Smooth muscle cell (in vitro differentiated cells): ENCODE measurements at regions not wholly inside any gene's neighbourhood (a gene's known extent, or its start where the extent isn't known, plus 50 kb on each side); places are given as distances from the start of the nearest gene placed in this dataset.

Source experiments
- DNase-seq: peaks from one replicate; lab custom pipeline; 2025; ENCODE audit not compliant: unreplicated experiment; lab: John Stamatoyannopoulos, UW
- H2AFZ ChIP-seq: fragments of 200-600 bp; sonication (generic); 2 replicates; pipeline ENCODE4 v1.6.0; 2016; ENCODE audit warnings: antibody characterized with exemption, low read depth, mild to moderate bottlenecking
- H3F3A ChIP-seq: fragments of 200-600 bp; sonication (generic); 2 replicates; pipeline ENCODE4 v1.6.0; 2017; ENCODE audit warnings: antibody characterized with exemption, low read depth
- H3K27ac ChIP-seq: fragments of 200-600 bp; sonication (generic); 2 replicates; pipeline ENCODE4 v1.5.1; 2016; ENCODE audit warnings: low read depth, mild to moderate bottlenecking
- H3K27me3 ChIP-seq: fragments of 200-600 bp; sonication (generic); 2 replicates; pipeline ENCODE4 v1.6.1; 2016; ENCODE audit warnings: low read depth, mild to moderate bottlenecking
- H3K36me3 ChIP-seq: fragments of 200-600 bp; sonication (generic); 2 replicates; pipeline ENCODE4 v1.5.1; 2016; ENCODE audit warnings: low read depth
- H3K4me1 ChIP-seq: fragments of 200-600 bp; sonication (generic); 2 replicates; pipeline ENCODE4 v1.5.1; 2016; ENCODE audit warnings: low read depth
- H3K4me2 ChIP-seq: fragments of 200-600 bp; sonication (generic); 2 replicates; pipeline ENCODE4 v1.6.0; 2016; ENCODE audit warnings: mild to moderate bottlenecking
- H3K4me3 ChIP-seq: fragments of 200-600 bp; sonication (generic); 2 replicates; pipeline ENCODE4 v1.5.1; 2016; ENCODE audit warnings: mild to moderate bottlenecking
- H3K79me2 ChIP-seq: fragments of 200-600 bp; sonication (generic); 2 replicates; pipeline ENCODE4 v1.6.0; 2016; ENCODE audit warnings: low read depth, mild to moderate bottlenecking
- H3K9ac ChIP-seq: fragments of 200-600 bp; sonication (generic); 2 replicates; pipeline ENCODE4 v1.6.0; 2016; ENCODE audit warnings: low read depth
- H3K9me3 ChIP-seq: fragments of 200-600 bp; sonication (generic); replicated peaks from 2 replicates; pipeline ENCODE4 v1.5.1; 2016; ENCODE audit warnings: low read depth
- H4K20me1 ChIP-seq: fragments of 200-600 bp; sonication (generic); 2 replicates; pipeline ENCODE4 v1.6.0; 2016; ENCODE audit warnings: low read depth
- WGBS: methylation state at CpG from one replicate; pipeline ENCODE4 v1.1.7; 2016; ENCODE audit warnings: low lambda C conversion rate; 5-methylcytosine and 5-hydroxymethylcytosine counted together
- TF ChIP-seq, protein P1 (sequence below): fragments of 200-600 bp; sonication (generic); IDR thresholded peaks from 2 replicates; pipeline ENCODE4 v1.5.1; 2017; ENCODE audit warnings: borderline replicate concordance, mild to moderate bottlenecking, antibody characterized with exemption; ENCODE audit not compliant: insufficient read depth, poor library complexity, severe bottlenecking

DNA sequence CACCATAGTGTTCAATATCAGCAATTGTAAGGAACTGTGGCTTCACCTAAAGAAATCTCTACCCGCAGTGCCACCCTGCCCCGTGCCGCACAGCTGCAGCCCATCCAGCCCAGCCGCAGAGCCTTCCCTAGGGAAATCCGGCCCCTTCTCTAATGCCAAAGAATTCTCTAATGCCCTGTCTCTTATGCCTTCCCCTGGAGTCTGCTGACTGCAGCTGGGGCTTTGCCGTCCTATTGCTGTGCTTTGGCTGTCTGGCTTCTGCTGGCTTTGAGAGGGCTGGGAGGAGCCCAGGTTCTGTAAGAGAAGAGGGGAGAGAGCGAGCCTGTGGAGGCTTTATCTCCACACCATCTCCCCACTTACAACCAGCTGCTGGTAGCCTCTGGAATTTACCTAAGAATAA lies 85.9 kb upstream of the HELT start:
- no peaks in the 10 kb centered on the region for H4K20me1 ChIP-seq
- H3K36me3 ChIP-seq = no peaks in the 10 kb centered on the region
- H3F3A ChIP-seq = no peaks in the 10 kb centered on the region
- H3K4me1 ChIP-seq = no peaks in the 10 kb centered on the region
- no peak for DNase-seq
- H3K4me2 ChIP-seq = no peak overlapping the region
- no peak overlapping the region for H3K9ac ChIP-seq
- no peaks in the 10 kb centered on the region for H3K27me3 ChIP-seq
- H3K79me2 ChIP-seq = no peaks in the 10 kb centered on the region
- H3K4me3 ChIP-seq = no peak overlapping the region
- TF ChIP-seq, protein P1, sequence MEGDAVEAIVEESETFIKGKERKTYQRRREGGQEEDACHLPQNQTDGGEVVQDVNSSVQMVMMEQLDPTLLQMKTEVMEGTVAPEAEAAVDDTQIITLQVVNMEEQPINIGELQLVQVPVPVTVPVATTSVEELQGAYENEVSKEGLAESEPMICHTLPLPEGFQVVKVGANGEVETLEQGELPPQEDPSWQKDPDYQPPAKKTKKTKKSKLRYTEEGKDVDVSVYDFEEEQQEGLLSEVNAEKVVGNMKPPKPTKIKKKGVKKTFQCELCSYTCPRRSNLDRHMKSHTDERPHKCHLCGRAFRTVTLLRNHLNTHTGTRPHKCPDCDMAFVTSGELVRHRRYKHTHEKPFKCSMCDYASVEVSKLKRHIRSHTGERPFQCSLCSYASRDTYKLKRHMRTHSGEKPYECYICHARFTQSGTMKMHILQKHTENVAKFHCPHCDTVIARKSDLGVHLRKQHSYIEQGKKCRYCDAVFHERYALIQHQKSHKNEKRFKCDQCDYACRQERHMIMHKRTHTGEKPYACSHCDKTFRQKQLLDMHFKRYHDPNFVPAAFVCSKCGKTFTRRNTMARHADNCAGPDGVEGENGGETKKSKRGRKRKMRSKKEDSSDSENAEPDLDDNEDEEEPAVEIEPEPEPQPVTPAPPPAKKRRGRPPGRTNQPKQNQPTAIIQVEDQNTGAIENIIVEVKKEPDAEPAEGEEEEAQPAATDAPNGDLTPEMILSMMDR = no peak
- no peaks in the 10 kb centered on the region for H3K9me3 ChIP-seq
- no peak overlapping the region for H2AFZ ChIP-seq
- WGBS = 51% methylated on average over 7 of the region's 7 CpGs
- H3K27ac ChIP-seq = no peak overlapping the region

DNA sequence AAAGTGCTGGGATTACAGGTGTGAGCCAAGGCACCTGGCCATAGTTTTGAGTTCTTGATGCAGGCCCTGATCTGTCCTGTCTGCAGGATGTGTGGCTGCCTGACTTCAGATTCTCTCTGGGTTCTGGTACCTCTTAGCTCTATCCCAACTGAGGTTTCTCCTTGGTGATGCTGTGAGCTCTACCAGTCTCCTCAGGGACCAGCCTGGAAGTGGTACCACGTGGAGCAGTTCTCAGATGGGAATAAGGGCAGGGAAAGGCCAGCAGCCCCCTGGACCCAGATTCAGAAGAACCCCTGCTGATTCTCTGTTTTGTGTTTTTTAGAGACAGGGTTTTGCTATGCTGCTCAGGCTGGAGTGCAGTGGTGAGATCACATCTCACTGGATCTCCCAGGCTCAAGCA lies 85.0 kb upstream of the HELT start:
- Histone ChIP-seq H3K4me2 (no peak overlapping the region), H3K4me1 (no peaks in the 10 kb centered on the region), H3K27ac (no peak overlapping the region), H3K27me3 (no peaks in the 10 kb centered on the region), H3K4me3 (no peak overlapping the region), H3F3A (no peaks in the 10 kb centered on the region), H3K79me2 (no peaks in the 10 kb centered on the region), H3K36me3 (no peaks in the 10 kb centered on the region), H2AFZ (no peak overlapping the region), H3K9me3 (no peaks in the 10 kb centered on the region), H4K20me1 (no peaks in the 10 kb centered on the region), H3K9ac (no peak overlapping the region)
- WGBS = 75% methylated on average over 1 of the region's 1 CpG
- TF ChIP-seq, protein P1 = no peak
- no peak for DNase-seq

DNA sequence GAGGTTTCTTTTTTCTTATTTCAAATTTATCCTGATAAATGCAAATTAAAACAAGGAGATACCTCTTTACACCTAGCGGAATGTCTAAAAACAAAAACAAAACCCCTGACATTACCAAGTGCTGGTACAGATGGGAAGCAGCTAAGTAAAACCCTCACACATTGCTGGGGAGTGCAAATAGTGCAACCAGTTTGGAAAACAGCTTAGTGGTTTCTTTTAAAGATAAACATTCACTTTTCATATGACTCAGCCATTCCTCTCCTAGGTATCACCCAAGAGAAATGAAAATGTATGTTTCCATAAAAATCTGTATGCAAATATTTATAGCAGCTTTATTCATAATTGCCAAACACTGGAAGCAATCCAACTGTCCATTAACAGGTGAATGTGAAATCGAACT lies 84.1 kb upstream of the HELT start:
- Histone ChIP-seq H3K4me2 (no peak overlapping the region), H3K79me2 (no peaks in the 10 kb centered on the region), H3K4me3 (no peak overlapping the region), H3K9me3 (no peaks in the 10 kb centered on the region), H3K27ac (no peak overlapping the region), H4K20me1 (no peaks in the 10 kb centered on the region), H3K4me1 (no peaks in the 10 kb centered on the region), H3F3A (no peaks in the 10 kb centered on the region), H3K27me3 (no peaks in the 10 kb centered on the region), H3K9ac (no peak overlapping the region), H3K36me3 (no peaks in the 10 kb centered on the region), H2AFZ (no peak overlapping the region)
- 91% methylated on average over 2 of the region's 2 CpGs for WGBS
- no peak for DNase-seq
- TF ChIP-seq, protein P1 = no peak

DNA sequence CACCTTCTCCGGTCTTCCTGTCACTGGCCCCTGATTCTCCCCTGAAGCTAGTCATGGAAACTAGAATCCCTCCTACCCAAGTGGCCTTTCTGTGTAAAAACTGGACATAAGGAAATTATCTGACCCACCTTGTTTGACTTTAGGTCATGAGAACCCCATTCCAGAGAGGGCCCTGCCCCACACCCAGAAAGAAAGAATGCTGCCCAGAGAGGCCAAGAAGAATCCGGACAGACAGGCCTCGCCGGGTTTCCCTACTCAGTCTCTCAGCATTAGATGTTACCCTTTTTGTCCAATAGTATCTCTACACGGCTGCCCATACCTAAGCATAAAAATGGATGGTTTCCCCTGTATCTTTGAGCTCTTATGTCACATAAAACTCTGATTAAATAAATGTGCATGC lies 83.3 kb upstream of the HELT start:
- Histone ChIP-seq H3K9me3 (no peaks in the 10 kb centered on the region), H3K4me3 (no peak overlapping the region), H3K36me3 (no peaks in the 10 kb centered on the region), H3K4me2 (no peak overlapping the region), H3K27ac (peak overlapping the region; percentile 0), H2AFZ (no peak overlapping the region), H4K20me1 (no peaks in the 10 kb centered on the region), H3K4me1 (no peaks in the 10 kb centered on the region), H3K9ac (no peak overlapping the region), H3K79me2 (no peaks in the 10 kb centered on the region), H3F3A (no peaks in the 10 kb centered on the region), H3K27me3 (no peaks in the 10 kb centered on the region)
- WGBS = 83% methylated on average over 5 of the region's 5 CpGs
- no peak for DNase-seq
- TF ChIP-seq, protein P1 = no peak
